H1 (cell line): ENCODE measurements at regions not wholly inside any gene's neighbourhood (a gene's known extent, or its start where the extent isn't known, plus 50 kb on each side); places are given as distances from the start of the nearest gene placed in this dataset.

ENCODE experiments used
- CTCF ChIA-PET: fragments of 300-600 bp; sonication (Branson Sonifier 250); formaldehyde crosslinking; loops from one replicate; lab custom pipeline; 2021; ENCODE audit not compliant: partially characterized antibody; lab: Charles Lee
- POLR2A ChIA-PET: fragments of 300-600 bp; sonication (Branson Sonifier 250); formaldehyde crosslinking; loops from one replicate; lab custom pipeline; 2021; ENCODE audit warnings: inconsistent platforms; ENCODE audit not compliant: partially characterized antibody; lab: Charles Lee
- DNase-seq, 2 experiments: peaks; one replicate each; pipeline versions ENCODE4 v3.0.0 to v3.0.0-alpha.2; 2010 to 2022; ENCODE audit warnings: low spot score in 2 of 2, low read depth in 1 of 2, mixed read lengths in 1 of 2
- FAIRE-seq: peaks from 2 replicates; lab custom pipeline; 2011; peaks lifted over from hg19 to GRCh38; lab: Jason Lieb, UNC
- H2AFZ ChIP-seq: 2 replicates; pipeline ENCODE4 v1.8.1; 2012; ENCODE audit warnings: low read length, inconsistent platforms
- H2AK5ac ChIP-seq: 2 replicates; pipeline ENCODE4 v1.6.1; 2013; ENCODE audit warnings: low read depth, low read length
- H2BK120ac ChIP-seq: replicated peaks from 2 replicates; pipeline ENCODE3; 2013; ENCODE audit warnings: low read depth, low read length, inconsistent platforms
- H2BK12ac ChIP-seq: 2 replicates; pipeline ENCODE4 v1.6.1; 2013; ENCODE audit warnings: low read depth, low read length
- H2BK15ac ChIP-seq: 2 replicates; pipeline ENCODE4 v1.6.1; 2013; ENCODE audit warnings: low read length
- H2BK20ac ChIP-seq: 2 replicates; pipeline ENCODE4 v1.6.1; 2013; ENCODE audit warnings: low read length
- H2BK5ac ChIP-seq: 2 replicates; pipeline ENCODE4 v1.6.1; 2013; ENCODE audit warnings: low read depth, low read length
- H3K14ac ChIP-seq: 2 replicates; pipeline ENCODE4 v1.6.1; 2013; ENCODE audit warnings: inconsistent platforms; ENCODE audit not compliant: insufficient read length
- H3K18ac ChIP-seq: 2 replicates; pipeline ENCODE4 v1.6.1; 2013; ENCODE audit warnings: low read length; ENCODE audit errors: extremely low read depth
- H3K23ac ChIP-seq: 2 replicates; pipeline ENCODE4 v1.6.1; 2013; ENCODE audit warnings: inconsistent platforms; ENCODE audit not compliant: insufficient read length
- H3K23me2 ChIP-seq: 2 replicates; pipeline ENCODE4 v1.6.1; 2013; ENCODE audit warnings: low read depth, low read length
- H3K27ac ChIP-seq: 2 replicates; pipeline ENCODE4 v1.6.1; 2011; ENCODE audit warnings: low read depth, low read length, inconsistent platforms
- H3K27me3 ChIP-seq, 4 experiments: replicated peaks in 1 of 4; 1 replicate in 1 of 4; 2 replicates in 3 of 4; pipeline versions ENCODE4 v1.6.1 to v1.8.1; 2011 to 2013; ENCODE audit warnings: low read length in 3 of 4, mild to moderate bottlenecking in 3 of 4, inconsistent platforms in 2 of 4, mixed read lengths in 2 of 4, moderate library complexity in 1 of 4; ENCODE audit not compliant: control insufficient read depth in 3 of 4, insufficient read depth in 3 of 4; ENCODE audit errors: extremely low read depth in 1 of 4
- H3K36me3 ChIP-seq, 4 experiments: 2 replicates each; pipeline versions ENCODE4 v1.6.1 to v1.8.1; 2011 to 2013; ENCODE audit warnings: mild to moderate bottlenecking in 4 of 4, low read length in 3 of 4, moderate library complexity in 2 of 4, control low read depth in 1 of 4, inconsistent platforms in 1 of 4; ENCODE audit not compliant: insufficient read depth in 4 of 4, control insufficient read depth in 2 of 4
- H3K4ac ChIP-seq: replicated peaks from 2 replicates; pipeline ENCODE3; 2013; ENCODE audit warnings: low read length, low read depth, mixed read lengths, inconsistent platforms; ENCODE audit not compliant: insufficient read length
- H3K4me1 ChIP-seq, 4 experiments: replicated peaks in 1 of 4; 1 replicate in 1 of 4; 2 replicates in 3 of 4; pipeline versions ENCODE4 v1.6.1 to v1.8.1; 2011 to 2013; ENCODE audit warnings: low read length in 3 of 4, inconsistent platforms in 2 of 4, mixed read lengths in 1 of 4; ENCODE audit not compliant: insufficient read depth in 4 of 4, control insufficient read depth in 3 of 4
- H3K4me2 ChIP-seq, 2 experiments: 2 replicates each; pipeline versions ENCODE4 v1.6.1 to v1.8.1; 2011 to 2013; ENCODE audit warnings: low read depth in 2 of 2, low read length in 2 of 2, control low read depth in 1 of 2, inconsistent platforms in 1 of 2, mild to moderate bottlenecking in 1 of 2; ENCODE audit not compliant: insufficient read depth in 1 of 2
- H3K4me3 ChIP-seq, 4 experiments: fragments of 200-600, 300-600 bp in 1 of 4; sonication (generic), shearing (Covaris generic), sonication (Bioruptor Twin) in 1 of 4; 2 replicates each; pipeline versions ENCODE4 v1.5.1 to v1.8.1; 2011 to 2016; ENCODE audit warnings: low read length in 4 of 4, low read depth in 3 of 4, control low read depth in 2 of 4, inconsistent platforms in 2 of 4, mild to moderate bottlenecking in 2 of 4, mixed read lengths in 1 of 4, moderate library complexity in 1 of 4; ENCODE audit not compliant: insufficient read depth in 2 of 4; ENCODE audit errors: extremely low read depth in 1 of 4
- H3K56ac ChIP-seq: replicated peaks from 2 replicates; pipeline ENCODE3; 2013; ENCODE audit warnings: low read depth, mild to moderate bottlenecking, mixed read lengths, low read length, inconsistent platforms; ENCODE audit not compliant: insufficient read length
- H3K79me1 ChIP-seq: 2 replicates; pipeline ENCODE4 v1.6.1; 2013; ENCODE audit warnings: low read depth, low read length, control low read depth
- H3K79me2 ChIP-seq, 2 experiments: 2 replicates each; pipeline versions ENCODE4 v1.6.1 to v1.8.1; 2012 to 2013; ENCODE audit warnings: low read length in 2 of 2, mild to moderate bottlenecking in 2 of 2, inconsistent platforms in 1 of 2; ENCODE audit not compliant: insufficient read depth in 2 of 2, control insufficient read depth in 1 of 2
- H3K9ac ChIP-seq, 4 experiments: replicated peaks in 1 of 4; 1 replicate in 1 of 4; 2 replicates in 3 of 4; pipeline versions ENCODE4 v1.6.1 to v1.8.1; 2011 to 2013; ENCODE audit warnings: low read depth in 3 of 4, low read length in 3 of 4, control low read depth in 2 of 4, mild to moderate bottlenecking in 2 of 4, moderate library complexity in 2 of 4, inconsistent platforms in 1 of 4; ENCODE audit errors: extremely low read depth in 1 of 4
- H3K9me3 ChIP-seq, 2 experiments: 2 replicates each; pipeline versions ENCODE4 v1.6.1 to v1.8.1; 2012 to 2013; ENCODE audit warnings: mild to moderate bottlenecking in 2 of 2, moderate library complexity in 2 of 2, control low read depth in 1 of 2, inconsistent platforms in 1 of 2, low read depth in 1 of 2, low read length in 1 of 2, mixed read lengths in 1 of 2; ENCODE audit not compliant: insufficient read depth in 2 of 2
- H4K20me1 ChIP-seq, 2 experiments: replicated peaks in 1 of 2; 2 replicates each; pipeline versions ENCODE3 to v1.8.1; 2011 to 2013; ENCODE audit warnings: inconsistent platforms in 2 of 2, low read length in 2 of 2, mild to moderate bottlenecking in 1 of 2; ENCODE audit not compliant: insufficient read depth in 2 of 2, control insufficient read depth in 1 of 2
- H4K5ac ChIP-seq: 2 replicates; pipeline ENCODE4 v1.6.1; 2013; ENCODE audit warnings: low read length, low read depth, mixed read lengths, inconsistent platforms; ENCODE audit not compliant: insufficient read length
- H4K8ac ChIP-seq: 2 replicates; pipeline ENCODE4 v1.8.0; 2013; ENCODE audit warnings: mild to moderate bottlenecking, moderate library complexity, low read length, inconsistent platforms; ENCODE audit not compliant: insufficient read depth; ENCODE audit errors: extremely low read depth
- H4K91ac ChIP-seq: replicated peaks from 2 replicates; pipeline ENCODE3; 2013; ENCODE audit warnings: low read length, mixed read lengths, inconsistent platforms; ENCODE audit not compliant: insufficient read length
- FOSL1 ChIP-seq: IDR thresholded peaks from 2 replicates; pipeline ENCODE4 v1.6.1; 2011; ENCODE audit warnings: mild to moderate bottlenecking, low read depth, low read length, moderate library complexity; ENCODE audit not compliant: insufficient read depth
- PHF8 ChIP-seq: fragments of 200-600 bp; sonication (generic); conservative IDR thresholded peaks from 2 replicates; pipeline ENCODE4 v1.7.1; 2012; ENCODE audit warnings: low read depth, mild to moderate bottlenecking, inconsistent platforms, low read length, moderate library complexity
- POLR2AphosphoS5 ChIP-seq: IDR thresholded peaks from 2 replicates; pipeline ENCODE4 v1.6.1; 2011; ENCODE audit warnings: low read depth, low read length
- SIN3A ChIP-seq, 2 experiments: IDR thresholded peaks in 1 of 2; conservative IDR thresholded peaks in 1 of 2; 2 replicates each; pipeline ENCODE4 v1.6.1; 2011 to 2012; ENCODE audit warnings: low read length in 2 of 2, improper control_type of control experiment in 1 of 2, low read depth in 1 of 2, mild to moderate bottlenecking in 1 of 2
- TAF7 ChIP-seq: optimal IDR thresholded peaks from 2 replicates; pipeline ENCODE3; 2011; ENCODE audit warnings: low read depth, mild to moderate bottlenecking, inconsistent platforms, low read length, moderate library complexity, borderline replicate concordance
- WGBS, 2 experiments: shearing (Covaris generic) in 1 of 2; methylation state at CpG; one replicate each; pipeline versions ENCODE4 v1.1.6 to v1.1.7; 2013 to 2015; ENCODE audit warnings: low lambda C conversion rate in 2 of 2, mixed read lengths in 2 of 2, inconsistent platforms in 1 of 2, low coverage in 1 of 2, missing lambda C conversion rate in 1 of 2; ENCODE audit not compliant: insufficient replicate concordance in 2 of 2, insufficient coverage in 1 of 2, insufficient read length in 1 of 2; ENCODE audit errors: extremely low coverage in 1 of 2, missing lambda C conversion rate in 1 of 2; 5-methylcytosine and 5-hydroxymethylcytosine counted together

DNA sequence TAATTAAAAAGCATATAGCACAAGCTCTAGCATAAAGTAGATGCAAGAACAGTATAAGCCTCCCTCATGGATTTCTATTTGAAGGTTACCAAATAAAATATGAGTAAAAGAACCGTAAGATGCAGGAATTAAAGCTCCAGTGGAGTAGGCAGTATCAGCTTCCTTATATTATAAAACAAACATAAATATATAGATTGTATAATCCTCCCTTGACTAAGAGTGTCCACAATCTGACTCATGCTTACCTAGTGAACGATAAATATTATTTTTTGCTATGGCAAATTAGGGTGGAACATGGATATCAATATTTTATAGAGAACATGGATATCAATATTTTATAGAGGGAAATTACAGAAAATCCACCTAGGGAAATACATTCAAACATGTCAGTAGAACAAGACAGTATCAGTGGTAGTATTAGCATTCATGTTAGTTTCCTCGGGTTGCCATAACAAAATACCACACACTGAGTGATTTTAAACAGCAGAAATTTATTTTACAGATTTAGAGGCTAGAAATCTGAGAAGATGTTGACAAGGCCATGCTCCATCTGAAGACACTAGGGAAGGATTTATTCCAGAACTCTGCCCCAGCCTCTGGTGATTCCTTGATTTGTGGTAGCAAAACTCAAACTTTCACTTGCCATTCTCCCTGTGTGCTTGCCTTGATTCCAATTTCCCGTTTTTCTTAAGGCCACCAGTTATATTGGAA, 1521.3 kb downstream of the SI start:
- Histone ChIP-seq H3K23me2 (no peaks in the 10 kb centered on the region), H3K4ac (no peak overlapping the region), H3K27me3 (no peaks in the 10 kb centered on the region), H3K14ac (no peak overlapping the region), H3K18ac (no peak overlapping the region), H3K27ac (no peak overlapping the region), H3K4me1 (peaks cover 0 to 3% (median 0%) of the 10 kb centered on the region in 4 experiments; a peak in 2 of 7 replicates), H2BK5ac (no peak overlapping the region), H2AFZ (0 out of 2 replicates have a peak overlapping the region, but pooled peaks have one; percentile 90), H3K23ac (no peak overlapping the region), H2BK15ac (no peak overlapping the region), H2BK20ac (no peak overlapping the region), H2AK5ac (no peak overlapping the region), H4K91ac (no peak overlapping the region), H2BK12ac (no peak overlapping the region), H2BK120ac (no peak overlapping the region), H4K20me1 (no peaks in the 10 kb centered on the region), H3K56ac (no peak overlapping the region), H3K9ac (no peak overlapping the region), H3K9me3 (no peaks in the 10 kb centered on the region; a peak in 1 of 4 replicates), H4K8ac (no peak overlapping the region), H3K4me2 (no peak overlapping the region), H3K36me3 (no peaks in the 10 kb centered on the region), H4K5ac (no peak overlapping the region), H3K79me2 (no peaks in the 10 kb centered on the region), H3K4me3 (no peak overlapping the region), H3K79me1 (no peaks in the 10 kb centered on the region)
- POLR2A ChIA-PET, result no interaction called here
- TF ChIP-seq SIN3A (conservative IDR thresholded peaks at IDR 0.05 in 1 of 2, IDR thresholded peaks at IDR 0.05 in 1 of 2; ENCODE audit: low read depth in 1 of 2, low read length in 2 of 2), result no peak
- no peak for TF ChIP-seq FOSL1
- no peak for TF ChIP-seq PHF8
- TF ChIP-seq POLR2AphosphoS5, result no peak
- TF ChIP-seq TAF7, result no peak
- WGBS, 2 experiments, result 89% methylated on average over 4 of the region's 4 CpGs; no CpG with 5 or more reads in 1 of the 2 experiments
- FAIRE-seq (no peak), DNase-seq (no peak)
- CTCF ChIA-PET, result no interaction called here
